Smooth muscle cell (in vitro differentiated cells): ENCODE measurements at regions not wholly inside any gene's neighbourhood (a gene's known extent, or its start where the extent isn't known, plus 50 kb on each side); places are given as distances from the start of the nearest gene placed in this dataset.

Experiments used
- DNase-seq: peaks from one replicate; lab custom pipeline; 2025; ENCODE audit not compliant: unreplicated experiment; lab: John Stamatoyannopoulos, UW
- H2AFZ ChIP-seq: fragments of 200-600 bp; sonication (generic); 2 replicates; pipeline ENCODE4 v1.6.0; 2016; ENCODE audit warnings: antibody characterized with exemption, low read depth, mild to moderate bottlenecking
- H3F3A ChIP-seq: fragments of 200-600 bp; sonication (generic); 2 replicates; pipeline ENCODE4 v1.6.0; 2017; ENCODE audit warnings: antibody characterized with exemption, low read depth
- H3K27ac ChIP-seq: fragments of 200-600 bp; sonication (generic); 2 replicates; pipeline ENCODE4 v1.5.1; 2016; ENCODE audit warnings: low read depth, mild to moderate bottlenecking
- H3K27me3 ChIP-seq: fragments of 200-600 bp; sonication (generic); 2 replicates; pipeline ENCODE4 v1.6.1; 2016; ENCODE audit warnings: low read depth, mild to moderate bottlenecking
- H3K36me3 ChIP-seq: fragments of 200-600 bp; sonication (generic); 2 replicates; pipeline ENCODE4 v1.5.1; 2016; ENCODE audit warnings: low read depth
- H3K4me1 ChIP-seq: fragments of 200-600 bp; sonication (generic); 2 replicates; pipeline ENCODE4 v1.5.1; 2016; ENCODE audit warnings: low read depth
- H3K4me2 ChIP-seq: fragments of 200-600 bp; sonication (generic); 2 replicates; pipeline ENCODE4 v1.6.0; 2016; ENCODE audit warnings: mild to moderate bottlenecking
- H3K4me3 ChIP-seq: fragments of 200-600 bp; sonication (generic); 2 replicates; pipeline ENCODE4 v1.5.1; 2016; ENCODE audit warnings: mild to moderate bottlenecking
- H3K79me2 ChIP-seq: fragments of 200-600 bp; sonication (generic); 2 replicates; pipeline ENCODE4 v1.6.0; 2016; ENCODE audit warnings: low read depth, mild to moderate bottlenecking
- H3K9ac ChIP-seq: fragments of 200-600 bp; sonication (generic); 2 replicates; pipeline ENCODE4 v1.6.0; 2016; ENCODE audit warnings: low read depth
- H3K9me3 ChIP-seq: fragments of 200-600 bp; sonication (generic); replicated peaks from 2 replicates; pipeline ENCODE4 v1.5.1; 2016; ENCODE audit warnings: low read depth
- H4K20me1 ChIP-seq: fragments of 200-600 bp; sonication (generic); 2 replicates; pipeline ENCODE4 v1.6.0; 2016; ENCODE audit warnings: low read depth
- WGBS: methylation state at CpG from one replicate; pipeline ENCODE4 v1.1.7; 2016; ENCODE audit warnings: low lambda C conversion rate; 5-methylcytosine and 5-hydroxymethylcytosine counted together
- TF ChIP-seq, protein P1 (sequence below): fragments of 200-600 bp; sonication (generic); IDR thresholded peaks from 2 replicates; pipeline ENCODE4 v1.5.1; 2017; ENCODE audit warnings: borderline replicate concordance, mild to moderate bottlenecking, antibody characterized with exemption; ENCODE audit not compliant: insufficient read depth, poor library complexity, severe bottlenecking

DNA sequence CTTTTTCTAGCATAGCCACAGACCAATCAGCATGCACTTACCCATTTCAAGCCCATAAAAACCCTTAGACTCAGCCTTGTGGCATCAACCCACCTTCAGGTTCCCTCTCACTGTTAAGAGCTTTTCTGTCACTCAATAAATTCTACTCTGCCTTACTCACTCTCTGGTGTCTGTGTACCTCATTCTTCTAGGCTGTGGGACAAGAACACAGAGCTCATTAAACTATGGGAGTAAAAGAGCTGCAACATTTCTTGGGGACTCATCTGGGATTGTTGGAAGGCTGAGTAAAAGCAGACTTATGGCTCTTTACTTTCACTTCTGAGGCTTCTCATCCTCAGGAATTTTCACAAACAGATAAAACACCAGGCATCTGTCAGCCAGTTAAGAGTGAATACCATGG lies 879.3 kb downstream of the ROBO2 start:
- Histone ChIP-seq H4K20me1 (no peaks in the 10 kb centered on the region), H3K4me3 (no peak overlapping the region), H3K4me2 (peak overlapping the region; percentile 28), H3K4me1 (no peaks in the 10 kb centered on the region), H2AFZ (no peak overlapping the region), H3K9ac (no peak overlapping the region), H3F3A (peaks cover 3% of the 10 kb centered on the region), H3K36me3 (no peaks in the 10 kb centered on the region), H3K9me3 (no peaks in the 10 kb centered on the region), H3K79me2 (no peaks in the 10 kb centered on the region), H3K27me3 (no peaks in the 10 kb centered on the region), H3K27ac (no peak overlapping the region)
- TF ChIP-seq, protein P1, sequence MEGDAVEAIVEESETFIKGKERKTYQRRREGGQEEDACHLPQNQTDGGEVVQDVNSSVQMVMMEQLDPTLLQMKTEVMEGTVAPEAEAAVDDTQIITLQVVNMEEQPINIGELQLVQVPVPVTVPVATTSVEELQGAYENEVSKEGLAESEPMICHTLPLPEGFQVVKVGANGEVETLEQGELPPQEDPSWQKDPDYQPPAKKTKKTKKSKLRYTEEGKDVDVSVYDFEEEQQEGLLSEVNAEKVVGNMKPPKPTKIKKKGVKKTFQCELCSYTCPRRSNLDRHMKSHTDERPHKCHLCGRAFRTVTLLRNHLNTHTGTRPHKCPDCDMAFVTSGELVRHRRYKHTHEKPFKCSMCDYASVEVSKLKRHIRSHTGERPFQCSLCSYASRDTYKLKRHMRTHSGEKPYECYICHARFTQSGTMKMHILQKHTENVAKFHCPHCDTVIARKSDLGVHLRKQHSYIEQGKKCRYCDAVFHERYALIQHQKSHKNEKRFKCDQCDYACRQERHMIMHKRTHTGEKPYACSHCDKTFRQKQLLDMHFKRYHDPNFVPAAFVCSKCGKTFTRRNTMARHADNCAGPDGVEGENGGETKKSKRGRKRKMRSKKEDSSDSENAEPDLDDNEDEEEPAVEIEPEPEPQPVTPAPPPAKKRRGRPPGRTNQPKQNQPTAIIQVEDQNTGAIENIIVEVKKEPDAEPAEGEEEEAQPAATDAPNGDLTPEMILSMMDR = no peak
- no peak for DNase-seq

DNA sequence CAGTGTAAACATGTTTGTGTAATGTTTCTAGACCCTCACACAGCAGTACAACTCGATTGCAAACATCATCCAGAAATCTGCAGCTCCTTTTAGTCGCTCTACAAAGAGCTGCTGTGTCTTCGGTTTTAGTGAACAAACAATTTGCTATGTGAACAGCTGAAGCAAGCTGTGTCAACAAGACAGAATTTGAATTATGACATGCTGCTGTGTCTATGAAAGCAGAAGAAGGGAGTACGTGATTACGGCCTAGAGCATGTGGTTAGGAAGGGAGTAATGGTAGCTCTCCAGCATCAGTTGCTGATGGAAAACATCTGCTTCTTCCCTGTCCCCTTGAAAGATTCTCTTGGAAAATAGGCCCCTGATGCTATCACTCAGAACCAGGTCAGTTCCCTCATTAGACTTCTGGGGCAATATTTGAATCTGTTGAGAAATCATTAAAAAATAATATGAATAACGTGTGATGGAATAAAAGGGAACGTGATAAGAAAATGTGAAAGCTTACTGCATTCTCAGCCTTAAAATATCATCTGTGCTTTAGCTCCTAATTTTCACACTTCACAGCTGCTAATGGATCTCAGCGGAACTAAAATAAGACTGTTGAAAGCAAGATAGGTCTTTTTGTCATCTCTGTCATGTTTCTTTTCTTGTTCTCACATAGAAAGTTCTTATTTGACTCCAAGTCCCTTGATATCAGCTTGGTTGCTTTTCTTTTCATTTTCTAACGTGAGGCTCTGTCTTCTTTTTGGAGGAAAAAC lies 891.5 kb downstream of the ROBO2 start:
- Histone ChIP-seq H4K20me1 (no peaks in the 10 kb centered on the region), H3K4me3 (no peak overlapping the region), H3K27me3 (no peaks in the 10 kb centered on the region), H3K9me3 (no peaks in the 10 kb centered on the region), H2AFZ (peak overlapping the region; percentile 68), H3K27ac (no peak overlapping the region), H3K9ac (no peak overlapping the region), H3F3A (no peaks in the 10 kb centered on the region), H3K79me2 (no peaks in the 10 kb centered on the region), H3K36me3 (no peaks in the 10 kb centered on the region), H3K4me1 (peaks cover 4% of the 10 kb centered on the region), H3K4me2 (no peak overlapping the region)
- DNase-seq = no peak
- TF ChIP-seq, protein P1 = no peak
- 62% methylated on average over 9 of the region's 9 CpGs for WGBS

DNA sequence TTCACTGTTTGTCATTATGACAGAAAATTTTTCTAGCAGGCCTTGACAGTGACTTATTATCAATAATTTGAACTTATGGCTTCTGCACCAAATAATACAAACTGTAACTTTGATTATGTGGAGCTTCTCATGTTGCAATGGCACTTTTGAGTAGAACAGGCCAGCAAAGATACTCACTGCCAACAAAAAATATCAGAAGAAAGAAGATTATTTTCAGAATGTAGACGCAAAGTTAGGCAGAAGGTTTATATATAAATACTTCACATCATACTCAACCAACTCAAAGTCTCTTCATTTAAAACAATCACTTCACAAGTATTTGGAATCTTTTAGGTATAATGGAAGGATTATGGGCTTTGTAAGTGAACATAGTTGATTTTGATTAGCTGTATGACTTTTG lies 893.0 kb downstream of the ROBO2 start:
- Histone ChIP-seq H3K27me3 (no peaks in the 10 kb centered on the region), H3K4me2 (no peak overlapping the region), H4K20me1 (no peaks in the 10 kb centered on the region), H3K27ac (no peak overlapping the region), H3K4me3 (no peak overlapping the region), H3K9ac (no peak overlapping the region), H3K4me1 (peaks cover 4% of the 10 kb centered on the region), H3K36me3 (no peaks in the 10 kb centered on the region), H3F3A (no peaks in the 10 kb centered on the region), H2AFZ (peak overlapping the region; percentile 68), H3K79me2 (no peaks in the 10 kb centered on the region), H3K9me3 (no peaks in the 10 kb centered on the region)
- 90% methylated on average over 1 of the region's 1 CpG for WGBS
- no peak for DNase-seq
- TF ChIP-seq, protein P1 = no peak

DNA sequence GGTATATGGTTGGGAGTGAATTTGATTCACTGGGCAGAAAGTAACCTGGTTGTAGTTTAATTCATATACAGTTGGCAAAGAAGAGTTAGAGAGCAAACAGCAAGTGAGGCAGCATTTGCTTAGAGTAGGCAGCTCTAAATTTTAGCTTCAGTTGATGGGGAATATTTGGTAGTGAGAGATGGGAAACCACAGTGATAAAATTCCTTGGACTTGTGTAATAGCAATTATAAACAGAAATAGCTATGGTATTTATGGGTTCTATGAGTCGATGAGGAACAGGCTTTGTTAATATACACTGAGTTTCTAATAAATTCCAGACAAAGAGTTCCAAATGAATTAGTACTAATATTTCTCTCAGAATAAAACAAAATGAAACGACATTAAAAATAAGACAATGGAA lies 894.0 kb downstream of the ROBO2 start:
- peak overlapping the region; percentile 24 for H2AFZ ChIP-seq
- H3K79me2 ChIP-seq = no peaks in the 10 kb centered on the region
- no peak overlapping the region for H3K9ac ChIP-seq
- H3K27me3 ChIP-seq = no peaks in the 10 kb centered on the region
- no peaks in the 10 kb centered on the region for H3K9me3 ChIP-seq
- WGBS = 53% methylated on average over 2 of the region's 2 CpGs
- H3K36me3 ChIP-seq = no peaks in the 10 kb centered on the region
- H3K4me2 ChIP-seq = peak overlapping the region; percentile 29
- no peak overlapping the region for H3K4me3 ChIP-seq
- no peaks in the 10 kb centered on the region for H3F3A ChIP-seq
- no peak for DNase-seq
- H3K4me1 ChIP-seq = peaks cover 4% of the 10 kb centered on the region
- no peaks in the 10 kb centered on the region for H4K20me1 ChIP-seq
- TF ChIP-seq, protein P1 = no peak
- H3K27ac ChIP-seq = no peak overlapping the region
